Gastroesophageal sphincter (tissue), 4 donors: ENCODE measurements at regions not wholly inside any gene's neighbourhood (a gene's known extent, or its start where the extent isn't known, plus 50 kb on each side); places are given as distances from the start of the nearest gene placed in this dataset.

ENCODE experiments used
- ATAC-seq: fragments of 150-250 bp; one replicate; pipeline ENCODE4 v1.9.1; 2016; ENCODE audit warnings: mild to moderate bottlenecking, moderate library complexity
- H3K27ac ChIP-seq, 4 donors: fragments of 200-600 bp; sonication (generic) in 3 of 4; 1 replicate in 3 of 4; 2 replicates in 1 of 4; pipeline ENCODE4 v1.5.1; 2016 to 2019
- H3K27me3 ChIP-seq: fragments of 200-600 bp; sonication (generic); one replicate; pipeline ENCODE4 v1.5.1; 2019
- H3K36me3 ChIP-seq, 2 donors: fragments of 200-600 bp; sonication (generic); one replicate each; pipeline ENCODE4 v1.5.1; 2019; ENCODE audit warnings: control low read depth in 1 of 2
- H3K4me1 ChIP-seq, 3 donors: fragments of 200-600 bp; sonication (generic); 1 replicate in 2 of 3; 2 replicates in 1 of 3; pipeline ENCODE4 v1.5.1; 2016 to 2019; ENCODE audit warnings: control low read depth in 2 of 3
- H3K4me3 ChIP-seq, 2 donors: fragments of 200-600 bp; sonication (generic); one replicate each; pipeline ENCODE4 v1.5.1; 2019; ENCODE audit warnings: mild to moderate bottlenecking in 1 of 2, moderate library complexity in 1 of 2
- H3K9me3 ChIP-seq, 3 donors: fragments of 200-600 bp; sonication (generic); one replicate each; pipeline ENCODE4 v1.5.1; 2017 to 2019; ENCODE audit warnings: control low read depth in 2 of 3
- CTCF ChIP-seq, 4 experiments: fragments of 200-600 bp in 2 of 4; fragments of 450-650 bp in 2 of 4; sonication (generic) in 1 of 4; IDR thresholded peaks; one replicate each; pipeline ENCODE4 v1.5.1; 2017 to 2019; ENCODE audit warnings: antibody characterized with exemption in 4 of 4, mild to moderate bottlenecking in 2 of 4, moderate library complexity in 2 of 4
- EP300 ChIP-seq: sonication (generic); formaldehyde crosslinking; IDR thresholded peaks from one replicate; pipeline ENCODE4 v1.6.1; 2017; ENCODE audit warnings: antibody characterized with exemption, mild to moderate bottlenecking
- POLR2A ChIP-seq, 2 donors: fragments of 450-650 bp; IDR thresholded peaks; one replicate each; pipeline ENCODE4 v1.6.1; 2017; ENCODE audit warnings: antibody characterized with exemption in 2 of 2, mild to moderate bottlenecking in 2 of 2, moderate library complexity in 1 of 2
- POLR2AphosphoS5 ChIP-seq: sonication (generic); formaldehyde crosslinking; IDR thresholded peaks from one replicate; pipeline ENCODE4 v1.6.1; 2017; ENCODE audit warnings: antibody characterized with exemption
- WGBS, 2 donors: methylation state at CpG; one replicate each; pipeline ENCODE4 v1.1.5; 2018; ENCODE audit warnings: low coverage in 1 of 2; 5-methylcytosine and 5-hydroxymethylcytosine counted together

DNA sequence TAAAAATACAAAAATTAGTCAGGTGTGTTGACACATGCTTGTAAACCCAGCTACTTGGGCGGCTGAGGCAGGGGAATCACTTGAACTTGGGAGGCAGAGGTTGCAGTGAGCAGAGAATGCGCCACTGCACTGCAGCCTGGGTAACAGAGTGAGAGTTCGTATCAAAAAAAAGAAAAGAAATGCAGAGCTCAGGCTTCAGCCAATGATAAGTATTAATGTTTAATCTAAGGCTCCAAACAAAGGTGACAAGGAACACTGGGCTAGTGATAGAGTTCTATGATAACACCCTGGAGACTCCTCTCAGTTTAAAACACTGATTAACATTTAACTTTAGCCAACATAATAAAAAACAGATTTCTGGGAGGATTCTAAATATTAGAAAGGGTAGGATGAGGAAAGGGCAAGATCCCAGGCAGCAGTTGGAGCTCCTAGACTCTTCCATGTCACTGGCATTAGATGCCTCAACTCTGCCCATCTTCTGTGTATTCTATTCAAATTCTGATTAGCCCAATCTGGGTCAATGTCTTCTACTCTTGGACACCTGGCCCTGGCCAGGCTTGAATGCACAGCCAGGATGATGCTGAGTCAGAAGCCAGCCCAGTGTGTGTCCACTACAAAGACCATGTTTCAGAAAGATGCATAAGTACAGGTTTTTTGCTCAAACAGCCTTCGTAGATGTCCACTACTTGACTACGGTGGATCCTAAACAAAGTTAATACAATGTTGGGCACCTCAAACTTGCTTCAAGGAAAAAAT lies 91.0 kb upstream of the FAM169A start:
- Histone ChIP-seq H3K9me3 (no peaks in the 10 kb centered on the region), H3K4me1 (no peaks in the 10 kb centered on the region), H3K36me3 (no peaks in the 10 kb centered on the region), H3K27ac (no peak overlapping the region), H3K27me3 (no peaks in the 10 kb centered on the region), H3K4me3 (no peak overlapping the region)
- no peak for TF ChIP-seq CTCF (IDR thresholded peaks at IDR 0.05)
- TF ChIP-seq POLR2AphosphoS5 = no peak
- TF ChIP-seq EP300 = no peak
- TF ChIP-seq POLR2A (IDR thresholded peaks at IDR 0.05) = no peak
- ATAC-seq = no peak
- 88 to 94% methylated on average over 5 of the region's 5 CpGs for WGBS, 2 donors

- no peaks in the 10 kb centered on the region for H3K27me3 ChIP-seq
- TF ChIP-seq CTCF (IDR thresholded peaks at IDR 0.05) (no peak), EP300 (no peak), POLR2A (IDR thresholded peaks at IDR 0.05) (no peak), POLR2AphosphoS5 (no peak)
- H3K27ac ChIP-seq = no peak overlapping the region
- WGBS, 2 donors = 100% methylated on average over 1 of the region's 4 CpGs
- no peaks in the 10 kb centered on the region for H3K9me3 ChIP-seq
- no peaks in the 10 kb centered on the region for H3K36me3 ChIP-seq
- no peak for ATAC-seq
- no peaks in the 10 kb centered on the region for H3K4me1 ChIP-seq
- H3K4me3 ChIP-seq = no peak overlapping the region
Observed at GRCh38 chr5:74956278-74956677, 90.1 kb upstream of the FAM169A start.

GRCh38 chr5:74954919-74955318 lies 88.7 kb upstream of the FAM169A start:
- no peaks in the 10 kb centered on the region for H3K27me3 ChIP-seq
- H3K27ac ChIP-seq = no peak overlapping the region
- H3K9me3 ChIP-seq = no peaks in the 10 kb centered on the region
- no peak for TF ChIP-seq CTCF (IDR thresholded peaks at IDR 0.05)
- no peak for TF ChIP-seq EP300
- TF ChIP-seq POLR2AphosphoS5 = no peak
- no peak for ATAC-seq
- H3K36me3 ChIP-seq = no peaks in the 10 kb centered on the region
- H3K4me3 ChIP-seq = no peak overlapping the region
- WGBS, 2 donors = 39 to 54% methylated on average over 3 of the region's 3 CpGs
- no peaks in the 10 kb centered on the region for H3K4me1 ChIP-seq

DNA sequence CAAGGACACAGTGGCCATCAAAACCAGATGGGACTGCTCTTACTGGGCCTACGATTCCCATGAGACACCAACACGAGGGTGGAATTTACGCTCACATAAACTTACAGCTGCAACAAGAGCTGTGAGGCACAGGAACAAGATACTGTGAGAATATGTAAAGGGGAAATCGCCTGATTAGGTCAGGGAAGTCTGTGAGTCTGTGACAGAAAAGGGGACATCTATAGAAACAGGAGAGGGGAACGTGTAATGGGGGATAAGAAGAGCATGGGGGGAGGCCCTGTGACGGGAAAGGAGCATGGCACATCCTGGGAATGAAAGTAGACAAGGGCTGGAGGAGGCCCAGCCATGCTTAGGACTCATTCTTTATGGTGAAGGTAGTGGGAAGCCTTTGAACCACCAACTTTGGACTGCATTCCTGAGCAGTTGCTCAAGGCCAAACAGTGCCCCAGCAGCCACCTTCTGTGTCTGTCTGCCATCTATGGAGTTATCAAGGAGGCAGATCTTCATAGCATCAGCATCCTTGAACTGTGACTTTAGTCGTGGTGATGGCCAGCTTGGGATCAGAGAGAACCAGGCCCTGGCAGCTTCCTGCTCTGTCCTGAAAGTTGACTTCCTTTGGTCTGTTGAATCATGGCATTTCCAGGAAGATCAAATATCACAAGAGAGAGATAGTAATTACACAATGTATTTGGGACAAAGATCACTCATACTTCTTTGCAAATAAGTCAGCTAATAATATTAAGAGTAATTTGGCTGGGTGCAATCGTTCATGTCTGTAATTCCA lies 87.9 kb upstream of the FAM169A start:
- TF ChIP-seq EP300 = no peak
- TF ChIP-seq POLR2AphosphoS5 = no peak
- no peak for ATAC-seq
- no peaks in the 10 kb centered on the region for H3K9me3 ChIP-seq
- H3K4me3 ChIP-seq = no peak overlapping the region
- H3K27ac ChIP-seq = no peak overlapping the region
- H3K27me3 ChIP-seq = no peaks in the 10 kb centered on the region
- WGBS, 2 donors = 59 to 87% methylated on average over 6 to 7 of the region's 8 CpGs
- H3K36me3 ChIP-seq = no peaks in the 10 kb centered on the region
- H3K4me1 ChIP-seq = peaks cover 0 to 2% (median 0%) of the 10 kb centered on the region in 3 donors

DNA sequence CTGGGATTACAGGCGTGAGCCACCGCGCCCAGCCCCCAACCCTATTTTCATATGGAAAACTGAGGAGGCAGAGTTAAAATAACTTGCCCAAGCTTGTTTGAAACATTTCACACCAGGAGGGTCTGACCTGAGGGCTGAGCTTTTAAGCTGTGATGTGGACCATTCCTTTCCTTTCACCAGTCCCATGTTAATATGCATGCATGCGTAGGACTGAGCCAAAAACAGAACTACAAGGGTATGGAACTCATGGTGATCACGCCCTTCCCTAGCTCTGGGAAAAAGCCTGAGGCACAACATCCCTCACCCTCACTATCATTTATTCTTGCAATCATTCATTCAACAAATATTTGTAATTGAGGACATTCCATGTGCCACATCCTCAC lies 87.4 kb upstream of the FAM169A start:
- H3K4me1 ChIP-seq = peaks cover 0 to 8% (median 0%) of the 10 kb centered on the region in 3 donors
- TF ChIP-seq POLR2AphosphoS5 (no peak), POLR2A (IDR thresholded peaks at IDR 0.05) (no peak), EP300 (no peak), CTCF (IDR thresholded peaks at IDR 0.05) (no peak)
- H3K27ac ChIP-seq = no peak overlapping the region
- H3K9me3 ChIP-seq = no peaks in the 10 kb centered on the region
- H3K27me3 ChIP-seq = no peaks in the 10 kb centered on the region
- H3K4me3 ChIP-seq = no peak overlapping the region
- WGBS, 2 donors = 88 to 100% methylated on average over 2 to 4 of the region's 5 CpGs
- no peak for ATAC-seq
- H3K36me3 ChIP-seq = no peaks in the 10 kb centered on the region
